Psoas muscle (tissue), 7 donors: ENCODE measurements at regions not wholly inside any gene's neighbourhood (a gene's known extent, or its start where the extent isn't known, plus 50 kb on each side); places are given as distances from the start of the nearest gene placed in this dataset.

Experiments
- ATAC-seq, 4 donors: fragments of 200-7000 bp; cut with Tn5 transposase; one replicate each; pipeline ENCODE4 v1.9.1; 2020; ENCODE audit warnings: moderate library complexity in 3 of 4, mild to moderate bottlenecking in 2 of 4
- DNase-seq, 2 donors: peaks; one replicate each; pipeline ENCODE4 v3.0.0-alpha.2; 2020
- H3K27ac ChIP-seq: fragments of 200-600 bp; one replicate; pipeline ENCODE4 v1.8.0; 2022
- H3K27me3 ChIP-seq, 3 donors: fragments of 200-600 bp in 1 of 3; one replicate each; pipeline versions ENCODE4 v1.6.1 to v1.8.0; 2013 to 2022; ENCODE audit warnings: low read length in 2 of 3, mild to moderate bottlenecking in 2 of 3, moderate library complexity in 1 of 3; ENCODE audit not compliant: insufficient read depth in 3 of 3
- H3K36me3 ChIP-seq, 2 donors: fragments of 200-600 bp in 1 of 2; one replicate each; pipeline versions ENCODE4 v1.6.1 to v1.8.0; 2013 to 2022; ENCODE audit warnings: low read depth in 1 of 2, mild to moderate bottlenecking in 1 of 2, moderate library complexity in 1 of 2; ENCODE audit not compliant: insufficient read depth in 1 of 2
- H3K4me1 ChIP-seq: fragments of 200-600 bp; one replicate; pipeline ENCODE4 v1.8.0; 2022
- H3K4me3 ChIP-seq: fragments of 200-600 bp; one replicate; pipeline ENCODE4 v1.8.0; 2022; ENCODE audit warnings: mild to moderate bottlenecking
- H3K9me3 ChIP-seq: fragments of 200-600 bp; one replicate; pipeline ENCODE4 v1.8.0; 2022
- WGBS, 3 donors: extraction: QIAGEN DNeasy Blood & Tissue Kit; methylation state at CpG; one replicate each; pipeline versions ENCODE4 v1.1.6 to v1.1.7; 2013; 5-methylcytosine and 5-hydroxymethylcytosine counted together
- intact Hi-C, 2 donors: fragments of 100-400 bp; cut with DNase I; formaldehyde crosslinking; loops; one replicate each; pipeline versions ENCODE4 v1.11.0 to v1.14.2; 2022
- TF ChIP-seq, protein P1 (sequence below): fragments of 200-600 bp; IDR thresholded peaks from one replicate; pipeline ENCODE4 v1.8.0; 2022; ENCODE audit warnings: antibody characterized with exemption
- donor health status: healthy with polysubstance abuse.
- donor health status: DM: no; HTN: no; CAD: no; lungs with moderate emphysema.
- donor health status: Bipolar disorder and iron deficiency.
- donor health status: healthy.
- donor health status: DM: yes; HTN: yes; CAD: no.
- donor health status: DM: no; HTN: no; CAD: no.
- donor health status: DM: yes; HTN: yes; CAD: no.

DNA sequence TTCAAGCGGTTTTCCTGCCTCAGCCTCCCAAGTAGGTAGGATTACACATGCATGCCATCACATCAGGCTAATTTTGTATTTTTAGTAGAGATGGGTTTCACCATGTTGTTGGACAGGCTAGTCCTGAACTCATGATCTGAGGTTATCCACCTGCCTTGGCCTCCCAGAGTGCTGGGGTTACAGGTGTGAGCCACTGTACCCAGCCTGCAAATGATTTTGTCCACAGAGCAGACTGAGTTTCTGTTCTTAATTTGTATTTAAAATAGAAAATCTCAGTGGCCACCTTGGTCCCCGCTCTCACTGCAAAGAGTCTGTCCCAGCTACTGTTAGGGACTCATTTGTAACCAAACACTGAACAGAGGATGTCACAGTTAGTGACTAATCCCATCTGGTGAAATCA, 415.7 kb upstream of the RBFOX1 start:
- no peaks in the 10 kb centered on the region for H3K9me3 ChIP-seq
- no peak for DNase-seq
- H3K36me3 ChIP-seq, result no peaks in the 10 kb centered on the region
- no peaks in the 10 kb centered on the region for H3K4me1 ChIP-seq
- no peaks in the 10 kb centered on the region for H3K27me3 ChIP-seq
- no peak overlapping the region for H3K4me3 ChIP-seq
- 75 to 87% (median 78%) methylated on average over 2 of the region's 2 CpGs for WGBS, 3 donors
- no peak overlapping the region for H3K27ac ChIP-seq
- TF ChIP-seq, protein P1, sequence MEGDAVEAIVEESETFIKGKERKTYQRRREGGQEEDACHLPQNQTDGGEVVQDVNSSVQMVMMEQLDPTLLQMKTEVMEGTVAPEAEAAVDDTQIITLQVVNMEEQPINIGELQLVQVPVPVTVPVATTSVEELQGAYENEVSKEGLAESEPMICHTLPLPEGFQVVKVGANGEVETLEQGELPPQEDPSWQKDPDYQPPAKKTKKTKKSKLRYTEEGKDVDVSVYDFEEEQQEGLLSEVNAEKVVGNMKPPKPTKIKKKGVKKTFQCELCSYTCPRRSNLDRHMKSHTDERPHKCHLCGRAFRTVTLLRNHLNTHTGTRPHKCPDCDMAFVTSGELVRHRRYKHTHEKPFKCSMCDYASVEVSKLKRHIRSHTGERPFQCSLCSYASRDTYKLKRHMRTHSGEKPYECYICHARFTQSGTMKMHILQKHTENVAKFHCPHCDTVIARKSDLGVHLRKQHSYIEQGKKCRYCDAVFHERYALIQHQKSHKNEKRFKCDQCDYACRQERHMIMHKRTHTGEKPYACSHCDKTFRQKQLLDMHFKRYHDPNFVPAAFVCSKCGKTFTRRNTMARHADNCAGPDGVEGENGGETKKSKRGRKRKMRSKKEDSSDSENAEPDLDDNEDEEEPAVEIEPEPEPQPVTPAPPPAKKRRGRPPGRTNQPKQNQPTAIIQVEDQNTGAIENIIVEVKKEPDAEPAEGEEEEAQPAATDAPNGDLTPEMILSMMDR, result no peak
- intact Hi-C loops, result no loop called here
- ATAC-seq, result no peak

DNA sequence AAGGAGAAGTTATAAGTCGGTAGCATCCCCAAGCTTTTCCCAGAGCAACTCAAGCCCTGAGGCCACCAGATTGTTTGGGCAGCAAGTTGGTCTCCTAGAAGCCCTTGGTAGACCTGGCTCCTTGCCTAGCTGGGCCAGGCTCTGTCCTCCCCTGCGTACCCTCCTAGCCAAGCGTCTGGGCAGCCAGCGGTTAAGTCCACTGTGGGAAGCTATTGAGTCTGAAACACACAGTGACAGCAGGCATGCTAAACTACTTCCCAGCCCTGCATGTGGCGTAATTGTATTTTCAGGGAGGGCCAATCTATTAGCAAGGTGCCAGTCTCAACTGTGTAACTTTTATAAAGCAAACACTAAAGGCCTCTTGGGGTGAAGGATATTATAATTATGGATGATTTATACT, 419.1 kb upstream of the RBFOX1 start:
- WGBS, 3 donors, result 76 to 83% (median 80%) methylated on average over 5 of the region's 5 CpGs
- no peaks in the 10 kb centered on the region for H3K9me3 ChIP-seq
- no peaks in the 10 kb centered on the region for H3K4me1 ChIP-seq
- DNase-seq (no peak), ATAC-seq (no peak)
- H3K4me3 ChIP-seq, result no peak overlapping the region
- intact Hi-C loops, result no loop called here
- H3K27me3 ChIP-seq, result peaks cover 0 to 2% (median 0%) of the 10 kb centered on the region in 3 donors
- H3K36me3 ChIP-seq, result no peaks in the 10 kb centered on the region
- TF ChIP-seq, protein P1, result no peak
- H3K27ac ChIP-seq, result no peak overlapping the region

DNA sequence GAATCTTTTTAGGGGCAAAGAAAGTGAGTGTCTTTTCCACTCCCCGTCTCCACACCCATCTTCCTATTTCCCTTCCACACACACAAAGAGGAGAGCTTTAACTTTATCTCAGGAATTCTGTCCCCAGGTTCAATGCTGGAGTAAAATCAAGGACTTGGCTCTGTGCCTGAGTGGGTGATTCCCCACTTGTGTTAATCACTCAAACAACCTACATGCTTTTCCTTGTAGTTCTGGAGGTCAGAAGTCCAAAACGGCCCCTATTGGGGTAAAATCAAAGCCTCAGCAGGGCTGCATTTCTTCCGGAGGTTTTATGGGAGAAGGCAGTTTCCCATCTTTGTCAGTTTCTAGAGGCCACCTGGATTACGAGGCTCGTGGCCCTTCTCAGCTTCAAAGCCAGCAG, 422.3 kb upstream of the RBFOX1 start:
- DNase-seq (no peak), ATAC-seq (no peak)
- 36 to 39% (median 37%) methylated on average over 5 of the region's 5 CpGs for WGBS, 3 donors
- Histone ChIP-seq H3K27me3 (peaks cover 0 to 2% (median 0%) of the 10 kb centered on the region in 3 donors), H3K9me3 (no peaks in the 10 kb centered on the region), H3K27ac (no peak overlapping the region), H3K4me3 (no peak overlapping the region), H3K36me3 (no peaks in the 10 kb centered on the region), H3K4me1 (no peaks in the 10 kb centered on the region)
- intact Hi-C loops, result no loop called here
- TF ChIP-seq, protein P1, result no peak

GRCh38 chr16:6905601-6906000, 427.0 kb upstream of the RBFOX1 start:
- H3K27me3 ChIP-seq, result peaks cover 0 to 4% (median 0%) of the 10 kb centered on the region in 3 donors
- 45 to 66% (median 58%) methylated on average over 3 of the region's 3 CpGs for WGBS, 3 donors
- DNase-seq (no peak), ATAC-seq (no peak)
- H3K4me1 ChIP-seq, result no peaks in the 10 kb centered on the region
- TF ChIP-seq, protein P1, result no peak
- no peaks in the 10 kb centered on the region for H3K9me3 ChIP-seq
- no peak overlapping the region for H3K27ac ChIP-seq
- H3K36me3 ChIP-seq, result no peaks in the 10 kb centered on the region
- H3K4me3 ChIP-seq, result no peak overlapping the region
- intact Hi-C loops, result no loop called here

GRCh38 chr16:6903671-6904070, 429.0 kb upstream of the RBFOX1 start:
- intact Hi-C loops, result no loop called here
- ATAC-seq (no peak), DNase-seq (no peak)
- H3K4me3 ChIP-seq, result no peak overlapping the region
- H3K9me3 ChIP-seq, result peaks cover 3% of the 10 kb centered on the region
- H3K4me1 ChIP-seq, result no peaks in the 10 kb centered on the region
- TF ChIP-seq, protein P1, result no peak
- H3K36me3 ChIP-seq, result no peaks in the 10 kb centered on the region
- peaks cover 0 to 2% (median 0%) of the 10 kb centered on the region in 3 donors for H3K27me3 ChIP-seq
- no peak overlapping the region for H3K27ac ChIP-seq
- WGBS, 3 donors, result 21 to 29% (median 26%) methylated on average over 5 of the region's 5 CpGs
